NCI-H345 treated with DMSO at 0.1 percent for 48 hours (cell line): ENCODE measurements at regions not wholly inside any gene's neighbourhood (a gene's known extent, or its start where the extent isn't known, plus 50 kb on each side); places are given as distances from the start of the nearest gene placed in this dataset.
"Not testable (repeated sequence)": the region's sequence is repeated elsewhere in the genome, so short reads cannot be mapped to it uniquely, and the experiment has no call there.

Experiments used
- DNase-seq: peaks from one replicate; lab custom pipeline; 2025; ENCODE audit not compliant: unreplicated experiment; lab: John Stamatoyannopoulos, UW

DNA sequence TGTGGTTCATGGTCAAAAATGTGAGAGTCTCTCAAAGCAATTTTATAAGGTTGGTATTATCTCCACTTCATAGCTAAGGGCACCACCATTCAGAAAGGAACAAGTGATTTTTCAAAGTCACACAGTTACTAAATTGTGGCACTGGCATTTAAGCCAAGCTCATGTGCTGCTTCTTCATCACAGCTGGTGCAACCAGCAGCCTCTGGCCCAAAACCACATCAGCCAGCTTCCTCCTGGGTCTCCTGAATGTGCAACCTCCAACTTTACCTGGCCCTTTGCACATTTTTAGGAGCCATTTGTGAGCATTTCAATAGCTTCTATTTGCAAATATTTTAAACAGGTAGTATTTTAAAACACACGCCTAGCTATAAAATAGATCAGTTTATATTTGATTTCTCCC, 293.7 kb downstream of the BCL11A start:
- DNase-seq: no peak

DNA sequence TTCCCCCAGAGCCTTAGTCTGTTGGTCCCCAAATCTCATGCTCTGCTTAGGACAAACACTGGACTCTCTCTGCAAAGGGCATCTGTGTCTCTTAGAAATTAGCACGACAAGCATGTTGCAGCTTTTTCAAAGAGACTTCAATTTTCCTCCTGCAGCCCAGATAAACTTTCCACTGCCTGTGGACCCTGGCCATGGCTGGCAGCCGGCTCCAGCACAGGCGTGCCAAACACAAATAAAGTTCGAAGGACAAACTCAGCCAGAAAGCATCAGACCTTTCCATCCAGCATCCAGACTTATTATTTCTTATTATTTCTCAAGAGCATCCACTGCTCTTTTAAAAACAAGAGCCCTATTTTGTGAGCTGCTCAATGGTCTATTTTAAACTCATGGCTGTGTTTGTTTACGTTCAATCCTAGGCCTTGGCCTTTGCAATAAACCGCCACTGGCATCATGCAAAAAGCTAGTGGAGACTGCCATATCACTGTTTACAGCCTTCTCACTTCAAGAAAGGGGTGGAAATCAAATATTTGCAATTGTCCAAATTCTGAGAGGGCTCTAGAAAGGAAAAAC, 300.8 kb downstream of the BCL11A start:
- no peak for DNase-seq

DNA sequence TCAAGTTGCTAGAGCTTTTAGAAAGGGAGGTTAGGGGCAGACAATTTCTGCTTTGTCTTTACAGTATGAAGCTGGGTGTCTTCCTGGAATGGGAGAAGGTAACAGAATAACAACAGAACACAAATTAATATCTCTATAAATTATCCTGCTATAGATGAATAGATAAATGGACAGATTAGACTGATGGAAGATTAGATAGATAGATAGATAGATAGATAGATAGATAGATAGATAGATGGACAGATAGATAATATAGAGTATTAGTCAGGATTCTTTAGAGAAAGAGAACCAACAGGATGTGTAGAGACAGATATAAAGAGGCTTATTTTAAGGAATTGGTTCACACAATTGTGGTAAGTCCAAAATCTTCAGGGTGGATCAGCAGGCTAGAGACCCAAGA, 302.2 kb downstream of the BCL11A start:
- DNase-seq: no peak

DNA sequence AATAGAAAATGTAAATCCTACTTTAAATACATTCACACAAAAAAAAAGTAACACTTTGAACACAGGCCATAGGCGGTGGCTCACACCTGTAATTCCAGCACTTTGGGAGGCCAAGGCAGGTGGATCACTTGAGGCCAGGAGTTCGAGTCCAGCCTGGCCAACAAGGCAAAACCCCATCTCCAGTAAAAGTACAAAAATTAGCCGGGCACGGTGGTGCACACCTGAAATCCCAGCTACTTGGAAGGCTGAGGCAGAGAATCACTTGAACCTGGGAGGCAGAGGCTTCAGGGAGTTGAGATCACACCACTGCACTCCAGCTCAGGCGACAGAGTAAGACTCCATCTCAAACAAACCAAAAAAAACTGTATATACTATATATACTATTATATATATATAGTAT, 303.6 kb downstream of the BCL11A start:
- no peak for DNase-seq

DNA sequence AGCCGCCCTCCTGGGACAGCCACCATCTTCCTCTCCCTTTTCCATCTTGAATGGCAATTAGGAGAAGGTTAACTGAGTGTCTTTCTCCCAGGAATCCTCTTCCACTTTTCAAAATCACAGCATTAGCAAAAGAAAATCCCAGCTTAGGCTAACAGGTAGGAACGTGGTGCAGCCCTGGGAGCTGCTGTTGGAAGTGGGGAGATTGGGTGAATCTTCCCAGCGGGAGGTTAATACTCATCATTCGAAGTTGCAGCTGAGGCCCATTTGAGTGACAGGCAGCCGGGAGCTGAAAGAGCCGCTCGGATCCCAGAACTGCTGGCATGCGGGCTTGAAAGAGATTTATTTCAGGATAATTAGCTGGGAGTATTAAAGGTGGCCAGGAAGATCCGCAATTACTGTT, 306.0 kb downstream of the BCL11A start:
- no peak for DNase-seq

DNA sequence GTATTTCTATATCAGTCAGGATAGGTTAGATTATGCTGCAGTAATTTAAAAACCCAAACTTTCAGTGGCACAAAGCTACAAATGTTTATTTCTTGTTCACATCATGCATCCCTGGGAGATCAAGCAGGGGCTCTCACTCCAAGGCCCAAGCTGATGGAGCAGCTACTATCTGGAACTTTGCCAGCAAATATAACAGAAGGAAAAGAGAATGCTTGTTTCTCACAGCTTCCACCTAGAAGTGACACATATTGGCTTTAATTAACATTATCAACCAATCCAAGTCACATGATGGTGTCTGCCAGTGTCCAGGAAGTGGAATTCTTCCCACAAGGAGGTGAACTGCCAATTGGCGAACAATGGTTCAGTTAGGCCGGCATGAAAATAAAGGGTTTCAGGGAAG, 306.9 kb downstream of the BCL11A start:
- no peak for DNase-seq

DNA sequence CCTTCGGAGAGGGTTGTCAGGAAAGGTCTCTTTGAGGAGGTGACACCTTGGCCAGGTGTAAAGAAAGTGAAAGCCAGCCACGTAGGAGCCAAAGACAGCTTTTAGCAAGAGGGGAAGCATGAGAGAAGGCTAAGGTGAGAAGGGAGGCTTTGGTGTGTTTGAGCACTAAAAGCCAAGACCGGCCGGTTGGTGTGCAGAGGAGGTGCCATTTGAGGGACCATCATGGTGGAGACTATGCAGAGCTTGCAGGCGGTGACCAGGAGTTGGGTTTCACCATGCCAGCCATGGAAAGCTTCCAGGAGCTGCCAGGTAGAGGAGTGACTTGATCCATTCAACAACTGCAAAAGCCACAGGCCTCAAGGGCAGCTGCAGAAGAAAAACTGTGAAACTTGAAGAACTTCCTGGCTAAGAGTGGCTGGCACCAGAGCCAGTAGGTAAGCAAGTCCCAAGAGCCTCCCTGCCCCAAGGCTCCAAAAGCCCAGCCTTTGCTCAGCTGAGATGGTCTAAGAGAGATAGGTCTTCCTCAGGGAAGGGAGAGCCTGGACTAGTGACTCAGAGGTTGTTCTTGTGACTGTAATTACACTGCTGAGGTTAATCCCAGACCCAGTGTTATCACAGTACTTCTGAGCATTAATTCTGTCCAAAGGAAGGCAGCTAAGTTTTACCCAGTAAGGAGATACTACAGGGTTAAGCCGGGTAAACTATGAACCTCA, 319.0 kb downstream of the BCL11A start:
- DNase-seq: no peak

DNA sequence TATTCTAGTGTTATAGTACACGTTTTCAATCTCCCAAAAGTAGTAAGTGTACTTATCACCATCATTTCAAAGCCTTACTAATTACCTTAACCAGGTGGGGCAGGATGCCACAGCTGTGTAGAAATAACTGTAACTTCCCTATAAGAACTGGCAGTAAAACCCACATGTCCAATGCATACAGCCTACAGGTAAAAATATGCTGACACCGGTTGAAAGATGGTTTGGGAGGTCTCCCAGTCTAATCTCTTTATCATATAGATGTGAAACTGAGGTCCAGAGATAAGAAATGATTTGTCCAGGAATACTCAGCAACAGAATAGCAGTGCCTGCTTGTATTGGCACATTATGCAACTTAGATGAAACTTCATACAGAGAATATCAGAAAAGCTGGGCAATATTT, 322.9 kb downstream of the BCL11A start:
- no peak for DNase-seq

DNA sequence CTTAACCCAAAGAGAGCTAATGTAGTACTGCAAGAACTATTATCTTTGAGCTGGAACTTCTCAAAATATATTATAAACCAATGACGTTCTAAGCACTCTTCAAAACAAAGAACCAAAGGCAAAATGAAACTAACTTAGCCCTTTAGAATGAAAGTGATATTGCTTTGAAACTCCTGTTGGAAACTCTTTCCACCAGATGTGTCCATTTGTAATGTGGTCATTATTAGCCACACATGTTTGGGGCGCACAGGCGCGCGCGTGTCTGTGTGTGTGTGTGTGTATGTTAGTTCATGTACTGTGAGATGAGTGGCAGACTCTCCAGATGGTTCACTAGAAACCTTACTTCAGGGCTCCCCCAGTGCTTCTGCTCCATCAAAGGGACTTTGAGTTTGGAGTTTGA, 323.4 kb downstream of the BCL11A start:
- DNase-seq: no peak

DNA sequence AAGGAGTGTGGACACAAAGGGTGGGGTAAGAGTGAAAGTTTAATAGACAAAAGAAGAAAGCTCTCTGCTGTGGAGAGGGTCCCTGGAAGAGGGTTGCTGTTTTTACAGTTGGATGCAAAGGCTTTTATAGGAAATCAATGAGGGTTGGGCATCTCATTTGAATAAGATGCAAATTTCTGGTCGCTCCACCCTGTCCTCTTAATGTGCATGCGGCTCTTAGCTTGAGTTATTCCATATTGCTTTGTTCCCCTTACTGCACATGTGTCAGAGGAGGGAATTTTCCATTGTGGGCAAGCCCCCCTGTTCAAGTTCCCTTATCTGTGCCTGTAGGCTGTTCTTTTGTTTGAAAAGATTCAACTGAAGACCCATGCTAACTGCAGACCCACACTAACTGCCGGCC, 326.5 kb downstream of the BCL11A start:
- no peak for DNase-seq

DNA sequence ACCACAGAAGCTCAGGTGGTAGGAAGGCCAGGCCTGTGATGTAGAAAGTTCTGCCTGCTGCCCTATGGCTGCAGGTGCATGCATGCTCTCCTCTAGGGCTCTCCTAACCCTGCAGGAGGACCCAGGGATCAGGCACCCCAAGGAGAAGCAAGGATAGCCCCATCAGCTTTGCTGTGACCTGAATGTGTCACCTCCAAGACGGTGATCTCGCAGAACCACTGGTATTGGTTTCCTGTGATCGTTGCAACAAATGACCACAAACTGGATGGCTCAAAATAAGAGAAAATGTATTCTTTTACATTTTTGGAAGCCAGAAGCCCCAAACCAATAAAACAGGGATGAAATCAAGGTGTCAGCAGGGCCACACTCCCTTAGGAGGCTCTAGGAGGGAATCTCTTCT, 327.3 kb downstream of the BCL11A start:
- DNase-seq: no peak

DNA sequence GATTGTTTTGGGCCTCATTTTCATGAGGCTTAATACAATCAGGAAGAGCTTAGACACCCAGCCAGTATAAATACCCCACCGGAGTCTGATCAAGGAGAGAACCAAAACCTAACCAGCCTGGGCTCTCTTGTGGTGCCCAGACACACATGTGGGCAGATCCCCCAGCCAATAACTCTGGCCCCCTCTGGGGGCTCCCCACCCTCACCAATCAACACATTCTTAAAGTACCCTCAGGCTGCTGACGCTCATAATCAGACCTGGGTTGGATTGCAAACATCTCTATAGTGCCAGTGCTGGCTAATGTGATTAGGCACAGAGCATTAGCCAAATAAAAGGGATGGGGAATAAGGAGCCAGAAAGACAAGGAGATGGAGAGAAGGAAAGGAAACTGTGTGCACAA, 329.6 kb downstream of the BCL11A start:
- DNase-seq: no peak

DNA sequence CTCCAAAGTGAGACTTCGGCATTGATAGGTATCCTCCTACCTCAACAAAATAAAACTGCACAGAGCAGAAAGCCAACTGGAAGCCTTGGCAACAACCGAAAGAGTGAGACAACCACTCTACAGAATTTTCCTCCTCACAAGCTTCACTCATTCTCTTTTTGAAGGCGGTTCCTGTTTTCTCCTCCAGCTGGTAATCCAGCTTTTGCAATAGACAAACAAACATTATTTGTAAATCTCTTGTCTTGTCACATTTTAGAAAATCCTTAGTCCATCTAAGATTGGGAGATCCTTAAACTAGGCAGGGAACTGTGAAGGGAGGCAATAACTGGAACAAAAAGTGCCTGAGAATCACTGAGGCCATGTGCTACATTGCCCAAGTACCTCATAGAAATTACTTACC, 332.4 kb downstream of the BCL11A start:
- DNase-seq: no peak

DNA sequence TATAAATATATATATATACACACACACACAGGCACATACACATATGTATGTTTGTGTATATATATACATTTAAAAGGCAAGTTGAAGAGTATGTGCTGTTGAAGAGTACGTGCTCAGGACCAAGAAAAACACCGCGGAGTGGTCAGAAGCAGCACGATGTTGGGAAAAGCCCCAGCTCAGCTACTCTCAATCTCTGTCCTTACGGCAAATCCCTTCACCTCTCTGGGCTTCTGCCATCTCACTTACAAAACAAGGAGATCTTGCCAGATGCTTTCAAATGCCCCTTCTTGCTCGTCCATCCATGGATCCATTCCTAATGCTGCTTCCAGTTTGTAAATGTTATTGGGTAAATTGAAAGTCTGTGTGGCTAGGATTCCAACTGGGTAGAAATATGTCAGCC, 333.9 kb downstream of the BCL11A start:
- no peak for DNase-seq

DNA sequence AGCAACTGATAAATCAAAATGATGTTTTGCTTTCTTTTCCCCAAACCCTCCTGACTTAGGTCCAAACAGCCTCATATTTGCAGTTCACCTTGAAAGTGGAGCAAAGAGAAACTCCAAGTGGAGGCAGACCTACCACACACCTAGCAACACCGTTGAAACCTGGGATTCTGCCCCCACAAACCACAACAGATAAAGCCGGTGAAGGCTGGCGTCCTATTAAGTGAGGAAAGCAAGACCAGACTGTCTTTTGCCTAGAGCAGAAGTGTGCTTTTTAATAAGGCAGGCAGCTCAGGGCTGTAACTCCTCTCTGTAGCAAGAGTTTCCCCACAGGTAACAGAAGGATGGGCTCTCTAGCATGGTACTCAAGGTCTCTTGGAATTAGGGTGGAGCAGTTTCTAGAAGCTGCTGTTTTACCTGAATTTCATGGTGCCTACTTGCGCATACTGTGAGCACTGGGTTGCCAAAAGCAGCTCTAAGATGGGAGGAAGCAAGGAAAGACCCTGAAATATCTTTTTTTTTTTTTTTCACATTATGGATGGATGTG, 336.9 kb downstream of the BCL11A start:
- no peak for DNase-seq

DNA sequence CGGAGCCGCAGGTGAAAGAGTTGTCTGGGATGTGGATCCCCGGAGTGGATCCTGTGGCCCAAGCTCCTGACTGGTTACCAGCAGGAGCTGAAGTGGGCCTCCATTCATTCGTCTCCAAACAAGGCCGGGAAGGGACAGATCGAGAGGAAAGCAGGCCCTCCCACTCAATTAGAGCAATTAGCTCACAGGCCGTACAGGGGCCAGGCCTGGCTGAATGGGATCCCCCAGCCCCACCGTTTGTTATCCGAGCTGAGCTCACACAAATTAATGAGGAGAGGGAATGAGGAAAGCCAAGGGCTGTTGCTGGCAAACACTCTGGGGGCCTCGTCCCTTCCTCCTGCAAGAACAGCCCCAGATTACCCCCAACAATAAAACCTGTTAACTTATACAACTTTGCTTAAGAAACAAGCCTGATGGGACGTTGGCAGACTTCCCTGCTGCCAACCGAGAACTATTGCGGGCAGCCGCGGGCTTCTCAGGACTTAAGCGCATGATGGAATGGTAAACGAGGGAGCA, 338.0 kb downstream of the BCL11A start:
- no peak for DNase-seq

DNA sequence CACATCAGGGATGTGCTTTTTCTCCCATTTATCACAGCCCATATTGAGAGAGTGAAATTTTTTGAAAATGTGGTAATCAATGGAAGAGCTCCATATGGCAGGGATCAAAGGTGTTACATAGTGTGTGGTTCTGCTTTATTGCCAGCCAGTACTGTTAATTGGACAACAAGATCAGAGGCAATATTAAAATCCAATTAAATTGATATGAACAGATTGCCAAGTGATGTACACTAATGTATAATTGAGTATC, 338.9 kb downstream of the BCL11A start:
- DNase-seq: no peak

DNA sequence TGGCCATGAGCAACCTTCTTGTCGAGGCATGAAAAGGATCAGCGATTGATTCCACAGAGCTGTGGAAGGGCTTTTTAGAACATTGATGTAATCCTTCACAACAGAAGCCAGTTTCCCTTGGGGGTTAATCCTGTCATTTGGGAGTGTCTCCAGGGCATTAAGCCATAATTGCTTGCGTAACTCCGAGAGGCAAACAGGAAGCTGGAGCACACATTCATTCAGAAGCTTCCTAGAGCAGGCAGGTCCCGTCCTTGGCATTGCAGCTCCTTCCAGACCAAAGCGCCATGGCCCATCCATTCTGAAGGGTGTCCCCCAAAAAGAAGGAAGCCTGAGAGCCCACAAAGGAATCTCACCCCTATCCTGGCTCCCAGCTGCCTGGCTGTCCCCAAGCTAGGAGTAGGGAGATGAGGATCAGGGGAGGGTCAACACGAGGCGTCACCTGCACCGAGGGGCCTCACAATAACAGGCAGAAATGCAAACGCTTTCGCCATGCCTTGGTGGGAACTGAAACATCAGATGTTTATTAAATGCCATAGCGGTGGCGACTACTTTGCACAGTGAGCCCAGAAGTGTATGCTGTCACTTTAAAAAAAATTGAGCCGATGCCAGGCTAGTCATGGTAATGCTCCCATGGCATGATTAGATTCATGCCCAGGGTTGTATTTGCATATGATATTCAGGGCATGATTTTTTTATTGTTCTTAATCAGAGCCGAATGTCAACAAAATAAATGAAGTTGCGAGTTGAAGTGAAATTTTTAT, 339.4 kb downstream of the BCL11A start:
- DNase-seq: peak; percentile 2

DNA sequence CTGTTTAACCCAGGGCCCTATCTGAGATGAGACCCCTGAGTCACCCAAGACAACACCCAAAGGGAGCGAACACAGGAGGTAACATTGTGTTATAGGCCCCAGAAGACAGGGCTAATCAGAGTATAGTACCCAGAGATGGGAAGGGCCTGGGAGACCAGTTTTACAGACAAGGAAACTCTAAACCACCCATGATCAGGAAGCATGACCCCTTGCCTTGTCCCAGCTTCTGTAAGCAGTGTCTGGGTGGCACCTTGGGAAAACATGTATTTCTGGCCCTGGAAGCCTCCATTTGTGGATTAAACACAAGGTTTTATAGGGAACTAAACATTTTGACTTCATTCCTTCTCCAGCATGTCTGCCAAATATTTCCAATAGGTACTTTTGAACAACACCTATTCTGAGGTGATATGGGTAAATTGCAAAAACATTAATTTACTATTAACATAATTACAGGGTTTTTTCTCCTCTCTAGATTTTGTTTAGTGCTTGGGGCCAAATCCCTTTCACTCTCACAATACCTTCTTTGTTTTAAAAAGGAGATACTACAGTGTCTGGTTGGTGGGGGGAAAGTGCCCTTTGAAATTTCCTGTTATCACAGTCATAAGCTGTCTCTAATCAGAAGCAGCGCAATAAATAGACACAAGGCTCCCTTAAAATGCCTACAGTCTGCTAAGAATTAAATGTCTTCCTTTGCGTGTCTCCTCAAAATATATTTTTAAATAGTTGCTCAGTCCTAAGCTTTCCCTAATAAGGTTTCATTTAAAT, 341.1 kb downstream of the BCL11A start:
- DNase-seq: no peak

DNA sequence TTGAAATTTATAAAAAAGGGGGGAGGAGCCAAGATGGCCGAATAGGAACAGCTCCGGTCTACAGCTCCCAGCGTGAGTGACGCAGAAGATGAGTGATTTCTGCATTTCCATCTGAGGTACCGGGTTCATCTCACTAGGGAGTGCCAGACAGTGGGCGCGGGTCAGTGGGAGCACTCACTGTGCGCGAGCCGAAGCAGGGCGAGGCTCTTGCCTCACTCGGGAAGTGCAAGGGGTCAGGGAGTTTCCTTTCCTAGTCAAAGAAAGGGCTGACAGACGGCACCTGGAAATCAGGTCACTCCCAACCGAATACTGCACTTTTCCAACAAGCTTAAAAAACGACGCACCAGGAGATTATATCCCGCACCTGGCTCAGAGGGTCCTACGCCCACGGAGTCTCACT, 364.4 kb downstream of the BCL11A start:
- not testable (repeated sequence) for DNase-seq

DNA sequence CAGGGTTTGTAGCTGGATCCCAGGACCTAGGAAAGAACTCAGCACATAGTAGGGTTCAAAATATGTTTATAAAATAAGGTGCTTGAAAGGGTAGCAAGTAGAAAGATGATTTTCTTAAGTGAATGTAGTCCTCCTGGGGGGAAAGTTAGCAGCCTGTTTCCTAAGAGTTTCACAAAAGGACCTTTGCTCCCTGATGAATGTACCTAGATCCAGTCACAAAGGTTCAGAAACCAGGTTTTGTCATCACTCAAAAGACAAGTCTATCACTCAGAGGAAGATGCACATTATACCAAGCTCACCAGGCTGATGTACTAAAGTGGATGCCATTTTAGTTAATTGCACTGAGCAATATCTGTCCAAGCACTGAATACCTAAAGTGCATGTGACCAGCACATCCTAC, 378.2 kb downstream of the BCL11A start:
- no peak for DNase-seq

DNA sequence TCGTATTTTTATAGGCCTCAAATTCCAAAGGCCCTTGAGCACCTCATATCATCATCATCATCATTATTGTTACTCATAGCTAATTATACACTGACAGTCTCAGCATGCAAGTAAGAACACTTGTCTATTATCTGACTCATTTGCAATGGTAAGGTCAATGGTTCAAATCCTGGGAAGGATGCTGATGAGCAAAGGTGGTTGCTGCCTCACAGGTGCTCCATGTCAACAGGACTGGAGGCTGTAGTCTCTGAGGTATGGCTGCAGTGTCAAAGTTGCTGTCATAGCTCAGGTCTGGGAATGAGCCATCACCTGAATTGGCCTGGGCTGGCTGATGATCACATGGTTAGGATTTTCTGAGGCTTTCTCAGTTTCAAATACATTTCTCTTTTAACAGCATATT, 379.3 kb downstream of the BCL11A start:
- no peak for DNase-seq
